PFSK-1 (cell line): ENCODE measurements at regions not wholly inside any gene's neighbourhood (a gene's known extent, or its start where the extent isn't known, plus 50 kb on each side); places are given as distances from the start of the nearest gene placed in this dataset.

Experiments used
- FOXP2 ChIP-seq: optimal IDR thresholded peaks from 2 replicates; pipeline ENCODE3; 2011; ENCODE audit warnings: borderline replicate concordance, control low read depth, inconsistent platforms; ENCODE audit not compliant: insufficient read depth; ENCODE audit errors: extremely low read length, extremely low read depth
- POLR2AphosphoS5 ChIP-seq: IDR thresholded peaks from 2 replicates; pipeline ENCODE4 v1.6.1; 2012; ENCODE audit warnings: low read depth, mild to moderate bottlenecking, control low read depth, low read length, moderate library complexity
- REST ChIP-seq, 2 experiments: IDR thresholded peaks; 2 replicates each; pipeline versions ENCODE4 v1.6.1 to v1.8.0; 2011 to 2012; ENCODE audit warnings: low read depth in 2 of 2, low read length in 2 of 2, control low read depth in 1 of 2, inconsistent platforms in 1 of 2, mild to moderate bottlenecking in 1 of 2, moderate library complexity in 1 of 2; ENCODE audit not compliant: insufficient read depth in 1 of 2
- SIN3A ChIP-seq: IDR thresholded peaks from 2 replicates; pipeline ENCODE4 v1.6.1; 2012; ENCODE audit warnings: mild to moderate bottlenecking, low read length, moderate library complexity, borderline replicate concordance; ENCODE audit not compliant: insufficient read depth
- TAF1 ChIP-seq: IDR thresholded peaks from 2 replicates; pipeline ENCODE4 v1.6.1; 2012; ENCODE audit warnings: low read length, control low read depth, borderline replicate concordance; ENCODE audit not compliant: insufficient read depth

DNA sequence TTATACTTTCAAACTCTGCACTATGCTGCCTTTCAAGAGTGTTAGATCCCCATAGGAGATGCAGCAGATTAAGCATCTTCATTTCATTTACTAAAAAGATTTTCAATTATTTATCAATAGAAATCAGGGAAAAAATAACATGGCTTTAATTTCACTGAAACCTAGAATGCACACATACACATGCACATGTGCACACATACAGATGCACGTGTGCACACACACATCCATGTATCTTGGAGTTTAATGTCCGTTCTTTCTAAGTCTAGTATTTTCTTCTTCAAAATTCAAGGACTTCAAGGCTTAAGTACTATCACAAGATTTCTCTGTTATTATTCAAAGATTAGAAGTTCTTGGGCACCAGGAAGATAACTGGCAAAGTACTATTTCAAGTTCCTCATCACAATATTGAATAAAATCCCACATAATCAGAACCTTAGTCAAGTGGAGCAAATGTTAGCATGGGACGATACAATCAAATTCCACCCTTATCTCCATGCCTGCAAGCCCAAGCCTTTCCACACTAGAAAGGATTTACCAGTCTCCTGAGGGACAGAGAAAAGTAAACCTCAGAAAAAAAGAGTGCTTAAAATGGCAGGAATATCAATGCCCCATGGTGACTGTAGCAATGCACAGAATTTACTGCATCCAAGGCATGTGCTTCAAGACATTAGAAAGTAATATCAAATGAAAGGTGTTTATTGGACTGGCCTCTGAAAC lies 494.4 kb downstream of the XPNPEP1 start:
- TF ChIP-seq REST (IDR thresholded peaks at IDR 0.05; ENCODE audit: insufficient read depth in 1 of 2, low read depth in 2 of 2, low read length in 2 of 2) (no peak), POLR2AphosphoS5 (no peak), FOXP2 (no peak), SIN3A (no peak), TAF1 (no peak)

DNA sequence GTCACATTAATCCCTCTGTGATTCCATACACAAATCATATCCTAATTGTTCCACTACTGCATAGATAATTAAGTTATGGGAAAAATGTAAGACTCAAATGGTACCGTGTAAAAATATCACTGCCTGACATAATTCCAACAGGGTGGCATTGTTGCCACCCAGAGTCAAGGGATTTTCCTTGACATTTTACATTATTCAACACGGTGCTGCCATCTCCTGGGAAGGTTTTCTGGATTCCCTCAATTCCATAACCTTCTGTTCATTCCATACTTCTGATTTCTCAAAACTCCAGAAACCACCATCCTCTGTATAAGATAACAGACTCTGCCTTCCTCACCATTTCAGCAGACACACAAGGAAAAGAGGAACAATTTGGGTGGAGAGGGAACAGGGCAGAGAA lies 495.9 kb downstream of the XPNPEP1 start:
- TF ChIP-seq REST (IDR thresholded peaks at IDR 0.05; ENCODE audit: insufficient read depth in 1 of 2, low read depth in 2 of 2, low read length in 2 of 2) (no peak), POLR2AphosphoS5 (no peak), TAF1 (no peak), FOXP2 (no peak), SIN3A (no peak)

- TF ChIP-seq SIN3A (no peak), FOXP2 (no peak), REST (IDR thresholded peaks at IDR 0.05; ENCODE audit: insufficient read depth in 1 of 2, low read depth in 2 of 2, low read length in 2 of 2) (no peak), TAF1 (no peak), POLR2AphosphoS5 (no peak)
Measured at GRCh38 chr10:109426987-109427386, 496.3 kb downstream of the XPNPEP1 start.

- no peak for TF ChIP-seq POLR2AphosphoS5
- no peak for TF ChIP-seq TAF1
- TF ChIP-seq REST (IDR thresholded peaks at IDR 0.05; ENCODE audit: insufficient read depth in 1 of 2, low read depth in 2 of 2, low read length in 2 of 2) = no peak
- no peak for TF ChIP-seq FOXP2
- TF ChIP-seq SIN3A = no peak
Measured at GRCh38 chr10:109418795-109419194, 504.5 kb downstream of the XPNPEP1 start.

GRCh38 chr10:109417803-109418202 lies 505.5 kb downstream of the XPNPEP1 start:
- TF ChIP-seq REST (IDR thresholded peaks at IDR 0.05; ENCODE audit: insufficient read depth in 1 of 2, low read depth in 2 of 2, low read length in 2 of 2) (no peak), SIN3A (no peak), POLR2AphosphoS5 (no peak), TAF1 (no peak), FOXP2 (no peak)
